GM23248 (cell line): ENCODE measurements at regions not wholly inside any gene's neighbourhood (a gene's known extent, or its start where the extent isn't known, plus 50 kb on each side); places are given as distances from the start of the nearest gene placed in this dataset.

Source experiments
- EZH2 ChIP-seq: fragments of 200-600 bp; sonication (generic); IDR thresholded peaks from 2 replicates; pipeline ENCODE4 v1.6.1; 2018; ENCODE audit warnings: antibody characterized with exemption, mild to moderate bottlenecking; ENCODE audit not compliant: insufficient read depth, poor library complexity, severe bottlenecking
- EZH2phosphoT487 ChIP-seq: fragments of 200-600 bp; sonication (generic); IDR thresholded peaks from 2 replicates; pipeline ENCODE4 v1.6.1; 2018; ENCODE audit warnings: antibody characterized with exemption, moderate library complexity, mild to moderate bottlenecking, low read depth; ENCODE audit not compliant: insufficient read depth

DNA sequence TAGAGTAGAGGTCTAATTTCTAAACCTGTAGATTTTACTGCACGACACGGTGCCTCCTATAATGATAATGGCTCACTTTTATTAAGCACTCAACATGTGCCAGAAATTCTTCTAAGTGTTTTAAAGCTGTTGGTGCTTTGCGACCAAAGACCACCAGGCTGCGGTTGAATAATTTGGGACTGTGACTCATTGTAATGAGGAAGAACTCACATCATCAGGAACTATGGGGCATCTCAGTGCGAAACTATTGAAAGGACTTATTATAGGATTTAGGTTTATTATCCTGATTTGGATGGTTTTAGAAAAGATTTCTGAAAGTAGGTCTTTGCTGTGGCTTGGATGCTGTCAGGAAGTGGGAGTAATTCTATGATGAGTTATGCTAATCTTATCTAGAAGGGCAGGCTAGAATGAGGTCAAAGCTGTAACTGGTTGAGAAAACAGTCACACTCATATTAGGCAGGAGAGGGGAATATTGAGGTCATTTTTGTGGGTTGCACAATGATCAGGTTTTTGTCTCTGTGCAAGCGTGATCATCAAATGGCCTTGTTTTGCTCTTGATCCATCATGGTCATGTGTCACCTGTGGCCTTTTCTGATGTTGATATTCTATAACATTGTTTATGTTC lies 266.8 kb downstream of the PCDH20 start:
- TF ChIP-seq EZH2 (no peak), EZH2phosphoT487 (no peak)
